ENCODE measurements at regions not wholly inside any gene's neighbourhood (a gene's known extent, or its start where the extent isn't known, plus 50 kb on each side); places are given as distances from the start of the nearest gene placed in this dataset.

GRCh38 chr5:135184646-135185045, 150.6 kb upstream of the PITX1 start:
- POLR2A ChIA-PET, result no interaction called here
- TF ChIP-seq POLR2A (IDR thresholded peaks at IDR 0.05; ENCODE audit: low read depth, low read length) (no peak), CTCF (IDR thresholded peaks at IDR 0.05; ENCODE audit: extremely low read depth in 1 of 2, insufficient read depth in 1 of 2, low read depth in 1 of 2, low read length in 2 of 2) (no peak), JUN (IDR thresholded peaks at IDR 0.05; ENCODE audit: borderline replicate concordance, insufficient read depth, insufficient read length, low read depth) (no peak), EZH2 (IDR thresholded peaks at IDR 0.05; ENCODE audit: borderline replicate concordance, low read depth, low read length, severe bottlenecking) (no peak), FOS (IDR thresholded peaks at IDR 0.05; ENCODE audit: borderline replicate concordance, insufficient read depth, low read length) (no peak), MYC (IDR thresholded peaks at IDR 0.05; ENCODE audit: low read depth, low read length) (no peak), GATA2 (IDR thresholded peaks at IDR 0.05; ENCODE audit: insufficient read depth, insufficient read length, low read depth, low read length) (no peak), POLR2AphosphoS5 (IDR thresholded peaks at IDR 0.05; ENCODE audit: insufficient read depth, low read depth, low read length) (no peak)
- TF ChIP-seq, protein P1, sequence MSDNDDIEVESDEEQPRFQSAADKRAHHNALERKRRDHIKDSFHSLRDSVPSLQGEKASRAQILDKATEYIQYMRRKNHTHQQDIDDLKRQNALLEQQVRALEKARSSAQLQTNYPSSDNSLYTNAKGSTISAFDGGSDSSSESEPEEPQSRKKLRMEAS (IDR thresholded peaks at IDR 0.05; ENCODE audit: insufficient read depth, insufficient read length), result no peak
- dilution Hi-C loops (cut with MboI; ENCODE audit: extremely low pct_ligation_motif_present, low sequenced_read_pairs), result no loop called here
- H2AFZ ChIP-seq (ENCODE audit: low read depth, low read length), result no peak overlapping the region
- H3K9me1 ChIP-seq (replicated peaks; ENCODE audit: control insufficient read depth, extremely low read depth, insufficient read depth, low read length), result no peaks in the 10 kb centered on the region
- no peak overlapping the region for H3K27ac ChIP-seq (ENCODE audit: insufficient read depth, low read depth, low read length)
- no peak overlapping the region for H3K4me3 ChIP-seq (replicated peaks in 1 of 3; ENCODE audit: insufficient read depth in 1 of 3, low read depth in 1 of 3, low read length in 3 of 3)
- no peaks in the 10 kb centered on the region for H3K9me3 ChIP-seq (replicated peaks; ENCODE audit: control insufficient read depth, insufficient read depth, low read length)
- DNase-seq (ENCODE audit: low read depth, low spot score) (no peak), FAIRE-seq (no peak)
- no peaks in the 10 kb centered on the region for H3K79me2 ChIP-seq (ENCODE audit: control insufficient read depth, insufficient read depth, low read length)
- no TSS peak for BruUV-seq (replicated peaks)
- H3K9ac ChIP-seq (replicated peaks; ENCODE audit: extremely low read depth, insufficient read depth, low read length), result no peak overlapping the region
- CTCF ChIA-PET, result no interaction called here
- no peaks in the 10 kb centered on the region for H3K36me3 ChIP-seq (ENCODE audit: control insufficient read depth in 2 of 2, extremely low read depth in 1 of 2, insufficient read depth in 2 of 2, low read length in 2 of 2)
- no peak overlapping the region for H3K4me2 ChIP-seq (ENCODE audit: insufficient read depth, low read length)
- intact Hi-C loops (cut with micrococcal nuclease), result no loop called here
- H4K20me1 ChIP-seq (replicated peaks; ENCODE audit: control insufficient read depth, extremely low read depth, insufficient read depth, low read length), result no peaks in the 10 kb centered on the region
- peaks cover 12 to 27% of the 10 kb centered on the region in 2 experiments for H3K27me3 ChIP-seq (ENCODE audit: control insufficient read depth in 2 of 2, insufficient read depth in 2 of 2, low read length in 2 of 2)
- no peaks in the 10 kb centered on the region for H3K4me1 ChIP-seq (ENCODE audit: control insufficient read depth, extremely low read depth, insufficient read depth, low read length)
